MM.1S (cell line): ENCODE measurements at regions not wholly inside any gene's neighbourhood (a gene's known extent, or its start where the extent isn't known, plus 50 kb on each side); places are given as distances from the start of the nearest gene placed in this dataset.

Source experiments
- DNase-seq: peaks from one replicate; pipeline ENCODE4 v3.0.0-alpha.2; 2015
- H2AFZ ChIP-seq: fragments of 300-600 bp; sonication (generic); 2 replicates; pipeline ENCODE4 v1.6.0; 2016; ENCODE audit warnings: antibody characterized with exemption, low read length
- H3F3A ChIP-seq: fragments of 300-600 bp; sonication (generic); 2 replicates; pipeline ENCODE4 v1.6.1; 2016; ENCODE audit warnings: mild to moderate bottlenecking, antibody characterized with exemption, low read length, moderate library complexity, mixed read lengths; ENCODE audit not compliant: insufficient read depth
- H3K27ac ChIP-seq: fragments of 300-600 bp; sonication (generic); 2 replicates; pipeline ENCODE4 v1.5.1; 2016; ENCODE audit warnings: mild to moderate bottlenecking, low read length
- H3K27me3 ChIP-seq: fragments of 300-600 bp; sonication (generic); replicated peaks from 2 replicates; pipeline ENCODE4 v1.6.0; 2016; ENCODE audit warnings: low read length; ENCODE audit not compliant: insufficient read depth
- H3K36me3 ChIP-seq: fragments of 300-600 bp; sonication (generic); replicated peaks from 2 replicates; pipeline ENCODE4 v1.6.1; 2016; ENCODE audit warnings: mild to moderate bottlenecking, low read length, mixed read lengths; ENCODE audit not compliant: insufficient read depth
- H3K4me1 ChIP-seq: fragments of 300-600 bp; sonication (generic); 2 replicates; pipeline ENCODE4 v1.6.1; 2016; ENCODE audit warnings: low read length, mixed read lengths
- H3K4me2 ChIP-seq: fragments of 300-600 bp; sonication (generic); 2 replicates; pipeline ENCODE4 v1.6.0; 2016; ENCODE audit warnings: low read depth, low read length
- H3K4me3 ChIP-seq: fragments of 300-600 bp; sonication (generic); 2 replicates; pipeline ENCODE4 v1.5.1; 2016; ENCODE audit warnings: low read length, mixed read lengths
- H3K79me2 ChIP-seq: fragments of 300-600 bp; sonication (generic); 2 replicates; pipeline ENCODE4 v1.6.1; 2016; ENCODE audit warnings: mixed run types, low read length, mixed read lengths
- H3K9ac ChIP-seq: fragments of 300-600 bp; sonication (generic); 2 replicates; pipeline ENCODE4 v1.6.1; 2016; ENCODE audit warnings: low read length, mixed read lengths
- H3K9me2 ChIP-seq: fragments of 300-600 bp; sonication (generic); replicated peaks from 2 replicates; pipeline ENCODE4 v1.6.1; 2016; ENCODE audit warnings: mild to moderate bottlenecking, low read length, mixed read lengths; ENCODE audit not compliant: insufficient read depth
- H3K9me3 ChIP-seq: fragments of 300-600 bp; sonication (generic); replicated peaks from 2 replicates; pipeline ENCODE4 v1.6.1; 2016; ENCODE audit warnings: mild to moderate bottlenecking, low read length, mixed read lengths; ENCODE audit not compliant: insufficient read depth
- H4K20me1 ChIP-seq: fragments of 300-600 bp; sonication (generic); 2 replicates; pipeline ENCODE4 v1.6.1; 2016; ENCODE audit warnings: mild to moderate bottlenecking, low read length, moderate library complexity, mixed read lengths; ENCODE audit not compliant: insufficient read depth
- CTCF ChIP-seq: fragments of 300-600 bp; sonication (generic); IDR thresholded peaks from 2 replicates; pipeline ENCODE4 v1.5.1; 2016; ENCODE audit warnings: antibody characterized with exemption, low read length, mixed read lengths
- EZH2 ChIP-seq: fragments of 300-600 bp; sonication (generic); optimal IDR thresholded peaks from 2 replicates; pipeline ENCODE3; 2017; ENCODE audit warnings: low read depth, mild to moderate bottlenecking, antibody characterized with exemption, low read length, mixed read lengths
- EZH2phosphoT487 ChIP-seq: fragments of 300-600 bp; sonication (generic); IDR thresholded peaks from 2 replicates; pipeline ENCODE4 v1.6.1; 2018; ENCODE audit warnings: antibody characterized with exemption, low read length

- no peak for TF ChIP-seq EZH2
- TF ChIP-seq CTCF: no peak
- no peak for TF ChIP-seq EZH2phosphoT487
- H3F3A ChIP-seq: no peaks in the 10 kb centered on the region
- H3K27ac ChIP-seq: no peak overlapping the region
- H3K27me3 ChIP-seq: no peaks in the 10 kb centered on the region
- no peaks in the 10 kb centered on the region for H3K4me1 ChIP-seq
- H2AFZ ChIP-seq: no peak overlapping the region
- H3K9me2 ChIP-seq: no peaks in the 10 kb centered on the region
- no peak overlapping the region for H3K4me2 ChIP-seq
- no peaks in the 10 kb centered on the region for H3K79me2 ChIP-seq
- H4K20me1 ChIP-seq: no peaks in the 10 kb centered on the region
- H3K36me3 ChIP-seq: no peaks in the 10 kb centered on the region
- DNase-seq: no peak
- no peaks in the 10 kb centered on the region for H3K9me3 ChIP-seq
- H3K4me3 ChIP-seq: no peak overlapping the region
- no peak overlapping the region for H3K9ac ChIP-seq
Measured at GRCh38 chr1:168987923-168988322, 118.6 kb upstream of the ATP1B1 start.

GRCh38 chr1:168989985-168990384 is 116.5 kb upstream of the ATP1B1 start:
- H3K4me2 ChIP-seq: no peak overlapping the region
- H3K9ac ChIP-seq: no peak overlapping the region
- no peaks in the 10 kb centered on the region for H3K27me3 ChIP-seq
- no peaks in the 10 kb centered on the region for H3K9me2 ChIP-seq
- DNase-seq: no peak
- no peak for TF ChIP-seq EZH2phosphoT487
- no peak for TF ChIP-seq EZH2
- TF ChIP-seq CTCF: no peak
- H3K4me3 ChIP-seq: no peak overlapping the region
- no peaks in the 10 kb centered on the region for H3K36me3 ChIP-seq
- H2AFZ ChIP-seq: no peak overlapping the region
- H4K20me1 ChIP-seq: no peaks in the 10 kb centered on the region
- H3K79me2 ChIP-seq: no peaks in the 10 kb centered on the region
- H3F3A ChIP-seq: no peaks in the 10 kb centered on the region
- no peaks in the 10 kb centered on the region for H3K4me1 ChIP-seq
- no peaks in the 10 kb centered on the region for H3K9me3 ChIP-seq
- no peak overlapping the region for H3K27ac ChIP-seq

- no peaks in the 10 kb centered on the region for H4K20me1 ChIP-seq
- H3K27ac ChIP-seq: no peak overlapping the region
- no peak overlapping the region for H3K9ac ChIP-seq
- H3K27me3 ChIP-seq: no peaks in the 10 kb centered on the region
- H3F3A ChIP-seq: no peaks in the 10 kb centered on the region
- H3K4me2 ChIP-seq: no peak overlapping the region
- H3K4me1 ChIP-seq: no peaks in the 10 kb centered on the region
- TF ChIP-seq EZH2: no peak
- no peak for TF ChIP-seq CTCF
- no peak for TF ChIP-seq EZH2phosphoT487
- no peaks in the 10 kb centered on the region for H3K9me3 ChIP-seq
- H3K9me2 ChIP-seq: no peaks in the 10 kb centered on the region
- H2AFZ ChIP-seq: no peak overlapping the region
- DNase-seq: no peak
- H3K79me2 ChIP-seq: no peaks in the 10 kb centered on the region
- no peaks in the 10 kb centered on the region for H3K36me3 ChIP-seq
- no peak overlapping the region for H3K4me3 ChIP-seq
Measured at GRCh38 chr1:168991667-168992475, 114.6 kb upstream of the ATP1B1 start.
